H1 (cell line): ENCODE measurements at regions not wholly inside any gene's neighbourhood (a gene's known extent, or its start where the extent isn't known, plus 50 kb on each side); places are given as distances from the start of the nearest gene placed in this dataset.

Experiments
- CTCF ChIA-PET: fragments of 300-600 bp; sonication (Branson Sonifier 250); formaldehyde crosslinking; loops from one replicate; lab custom pipeline; 2021; ENCODE audit not compliant: partially characterized antibody; lab: Charles Lee
- POLR2A ChIA-PET: fragments of 300-600 bp; sonication (Branson Sonifier 250); formaldehyde crosslinking; loops from one replicate; lab custom pipeline; 2021; ENCODE audit warnings: inconsistent platforms; ENCODE audit not compliant: partially characterized antibody; lab: Charles Lee
- DNase-seq, 2 experiments: peaks; one replicate each; pipeline versions ENCODE4 v3.0.0 to v3.0.0-alpha.2; 2010 to 2022; ENCODE audit warnings: low spot score in 2 of 2, low read depth in 1 of 2, mixed read lengths in 1 of 2
- FAIRE-seq: peaks from 2 replicates; lab custom pipeline; 2011; peaks lifted over from hg19 to GRCh38; lab: Jason Lieb, UNC
- H2AFZ ChIP-seq: 2 replicates; pipeline ENCODE4 v1.8.1; 2012; ENCODE audit warnings: low read length, inconsistent platforms
- H2AK5ac ChIP-seq: 2 replicates; pipeline ENCODE4 v1.6.1; 2013; ENCODE audit warnings: low read depth, low read length
- H2BK120ac ChIP-seq: replicated peaks from 2 replicates; pipeline ENCODE3; 2013; ENCODE audit warnings: low read depth, low read length, inconsistent platforms
- H2BK12ac ChIP-seq: 2 replicates; pipeline ENCODE4 v1.6.1; 2013; ENCODE audit warnings: low read depth, low read length
- H2BK15ac ChIP-seq: 2 replicates; pipeline ENCODE4 v1.6.1; 2013; ENCODE audit warnings: low read length
- H2BK20ac ChIP-seq: 2 replicates; pipeline ENCODE4 v1.6.1; 2013; ENCODE audit warnings: low read length
- H2BK5ac ChIP-seq: 2 replicates; pipeline ENCODE4 v1.6.1; 2013; ENCODE audit warnings: low read depth, low read length
- H3K14ac ChIP-seq: 2 replicates; pipeline ENCODE4 v1.6.1; 2013; ENCODE audit warnings: inconsistent platforms; ENCODE audit not compliant: insufficient read length
- H3K18ac ChIP-seq: 2 replicates; pipeline ENCODE4 v1.6.1; 2013; ENCODE audit warnings: low read length; ENCODE audit errors: extremely low read depth
- H3K23ac ChIP-seq: 2 replicates; pipeline ENCODE4 v1.6.1; 2013; ENCODE audit warnings: inconsistent platforms; ENCODE audit not compliant: insufficient read length
- H3K23me2 ChIP-seq: 2 replicates; pipeline ENCODE4 v1.6.1; 2013; ENCODE audit warnings: low read depth, low read length
- H3K27ac ChIP-seq: 2 replicates; pipeline ENCODE4 v1.6.1; 2011; ENCODE audit warnings: low read depth, low read length, inconsistent platforms
- H3K27me3 ChIP-seq, 4 experiments: replicated peaks in 1 of 4; 1 replicate in 1 of 4; 2 replicates in 3 of 4; pipeline versions ENCODE4 v1.6.1 to v1.8.1; 2011 to 2013; ENCODE audit warnings: low read length in 3 of 4, mild to moderate bottlenecking in 3 of 4, inconsistent platforms in 2 of 4, mixed read lengths in 2 of 4, moderate library complexity in 1 of 4; ENCODE audit not compliant: control insufficient read depth in 3 of 4, insufficient read depth in 3 of 4; ENCODE audit errors: extremely low read depth in 1 of 4
- H3K36me3 ChIP-seq, 4 experiments: 2 replicates each; pipeline versions ENCODE4 v1.6.1 to v1.8.1; 2011 to 2013; ENCODE audit warnings: mild to moderate bottlenecking in 4 of 4, low read length in 3 of 4, moderate library complexity in 2 of 4, control low read depth in 1 of 4, inconsistent platforms in 1 of 4; ENCODE audit not compliant: insufficient read depth in 4 of 4, control insufficient read depth in 2 of 4
- H3K4ac ChIP-seq: replicated peaks from 2 replicates; pipeline ENCODE3; 2013; ENCODE audit warnings: low read length, low read depth, mixed read lengths, inconsistent platforms; ENCODE audit not compliant: insufficient read length
- H3K4me1 ChIP-seq, 4 experiments: replicated peaks in 1 of 4; 1 replicate in 1 of 4; 2 replicates in 3 of 4; pipeline versions ENCODE4 v1.6.1 to v1.8.1; 2011 to 2013; ENCODE audit warnings: low read length in 3 of 4, inconsistent platforms in 2 of 4, mixed read lengths in 1 of 4; ENCODE audit not compliant: insufficient read depth in 4 of 4, control insufficient read depth in 3 of 4
- H3K4me2 ChIP-seq, 2 experiments: 2 replicates each; pipeline versions ENCODE4 v1.6.1 to v1.8.1; 2011 to 2013; ENCODE audit warnings: low read depth in 2 of 2, low read length in 2 of 2, control low read depth in 1 of 2, inconsistent platforms in 1 of 2, mild to moderate bottlenecking in 1 of 2; ENCODE audit not compliant: insufficient read depth in 1 of 2
- H3K4me3 ChIP-seq, 4 experiments: fragments of 200-600, 300-600 bp in 1 of 4; sonication (generic), shearing (Covaris generic), sonication (Bioruptor Twin) in 1 of 4; 2 replicates each; pipeline versions ENCODE4 v1.5.1 to v1.8.1; 2011 to 2016; ENCODE audit warnings: low read length in 4 of 4, low read depth in 3 of 4, control low read depth in 2 of 4, inconsistent platforms in 2 of 4, mild to moderate bottlenecking in 2 of 4, mixed read lengths in 1 of 4, moderate library complexity in 1 of 4; ENCODE audit not compliant: insufficient read depth in 2 of 4; ENCODE audit errors: extremely low read depth in 1 of 4
- H3K56ac ChIP-seq: replicated peaks from 2 replicates; pipeline ENCODE3; 2013; ENCODE audit warnings: low read depth, mild to moderate bottlenecking, mixed read lengths, low read length, inconsistent platforms; ENCODE audit not compliant: insufficient read length
- H3K79me1 ChIP-seq: 2 replicates; pipeline ENCODE4 v1.6.1; 2013; ENCODE audit warnings: low read depth, low read length, control low read depth
- H3K79me2 ChIP-seq, 2 experiments: 2 replicates each; pipeline versions ENCODE4 v1.6.1 to v1.8.1; 2012 to 2013; ENCODE audit warnings: low read length in 2 of 2, mild to moderate bottlenecking in 2 of 2, inconsistent platforms in 1 of 2; ENCODE audit not compliant: insufficient read depth in 2 of 2, control insufficient read depth in 1 of 2
- H3K9ac ChIP-seq, 4 experiments: replicated peaks in 1 of 4; 1 replicate in 1 of 4; 2 replicates in 3 of 4; pipeline versions ENCODE4 v1.6.1 to v1.8.1; 2011 to 2013; ENCODE audit warnings: low read depth in 3 of 4, low read length in 3 of 4, control low read depth in 2 of 4, mild to moderate bottlenecking in 2 of 4, moderate library complexity in 2 of 4, inconsistent platforms in 1 of 4; ENCODE audit errors: extremely low read depth in 1 of 4
- H3K9me3 ChIP-seq, 2 experiments: 2 replicates each; pipeline versions ENCODE4 v1.6.1 to v1.8.1; 2012 to 2013; ENCODE audit warnings: mild to moderate bottlenecking in 2 of 2, moderate library complexity in 2 of 2, control low read depth in 1 of 2, inconsistent platforms in 1 of 2, low read depth in 1 of 2, low read length in 1 of 2, mixed read lengths in 1 of 2; ENCODE audit not compliant: insufficient read depth in 2 of 2
- H4K20me1 ChIP-seq, 2 experiments: replicated peaks in 1 of 2; 2 replicates each; pipeline versions ENCODE3 to v1.8.1; 2011 to 2013; ENCODE audit warnings: inconsistent platforms in 2 of 2, low read length in 2 of 2, mild to moderate bottlenecking in 1 of 2; ENCODE audit not compliant: insufficient read depth in 2 of 2, control insufficient read depth in 1 of 2
- H4K5ac ChIP-seq: 2 replicates; pipeline ENCODE4 v1.6.1; 2013; ENCODE audit warnings: low read length, low read depth, mixed read lengths, inconsistent platforms; ENCODE audit not compliant: insufficient read length
- H4K8ac ChIP-seq: 2 replicates; pipeline ENCODE4 v1.8.0; 2013; ENCODE audit warnings: mild to moderate bottlenecking, moderate library complexity, low read length, inconsistent platforms; ENCODE audit not compliant: insufficient read depth; ENCODE audit errors: extremely low read depth
- H4K91ac ChIP-seq: replicated peaks from 2 replicates; pipeline ENCODE3; 2013; ENCODE audit warnings: low read length, mixed read lengths, inconsistent platforms; ENCODE audit not compliant: insufficient read length
- CTBP2 ChIP-seq: IDR thresholded peaks from 2 replicates; pipeline ENCODE4 v1.7.0; 2011; ENCODE audit warnings: borderline replicate concordance, mild to moderate bottlenecking, moderate library complexity, mixed read lengths, low read length; ENCODE audit not compliant: insufficient read depth, insufficient read length
- RAD21 ChIP-seq, 2 experiments: IDR thresholded peaks in 1 of 2; conservative IDR thresholded peaks in 1 of 2; 2 replicates each; pipeline ENCODE4 v1.6.1; 2011; ENCODE audit warnings: low read depth in 2 of 2, low read length in 2 of 2, improper control_type of control experiment in 1 of 2, inconsistent platforms in 1 of 2, mild to moderate bottlenecking in 1 of 2, moderate library complexity in 1 of 2
- SAP30 ChIP-seq: fragments of 300-600 bp; sonication (generic); IDR thresholded peaks from 2 replicates; pipeline ENCODE4 v1.7.1; 2012; ENCODE audit warnings: low read length, moderate library complexity, mild to moderate bottlenecking, inconsistent platforms; ENCODE audit not compliant: insufficient read depth, insufficient replicate concordance
- WGBS, 2 experiments: shearing (Covaris generic) in 1 of 2; methylation state at CpG; one replicate each; pipeline versions ENCODE4 v1.1.6 to v1.1.7; 2013 to 2015; ENCODE audit warnings: low lambda C conversion rate in 2 of 2, mixed read lengths in 2 of 2, inconsistent platforms in 1 of 2, low coverage in 1 of 2, missing lambda C conversion rate in 1 of 2; ENCODE audit not compliant: insufficient replicate concordance in 2 of 2, insufficient coverage in 1 of 2, insufficient read length in 1 of 2; ENCODE audit errors: extremely low coverage in 1 of 2, missing lambda C conversion rate in 1 of 2; 5-methylcytosine and 5-hydroxymethylcytosine counted together
- TF ChIP-seq, protein P1 (sequence below), 3 experiments: IDR thresholded peaks; 1 replicate in 2 of 3; 2 replicates in 1 of 3; pipeline versions ENCODE4 v1.5.1 to v1.6.1; 2011; ENCODE audit warnings: low read length in 3 of 3, mild to moderate bottlenecking in 3 of 3, inconsistent platforms in 2 of 3, low read depth in 1 of 3, moderate library complexity in 1 of 3; ENCODE audit not compliant: insufficient read depth in 1 of 3; ENCODE audit errors: control extremely low read depth in 1 of 3

DNA sequence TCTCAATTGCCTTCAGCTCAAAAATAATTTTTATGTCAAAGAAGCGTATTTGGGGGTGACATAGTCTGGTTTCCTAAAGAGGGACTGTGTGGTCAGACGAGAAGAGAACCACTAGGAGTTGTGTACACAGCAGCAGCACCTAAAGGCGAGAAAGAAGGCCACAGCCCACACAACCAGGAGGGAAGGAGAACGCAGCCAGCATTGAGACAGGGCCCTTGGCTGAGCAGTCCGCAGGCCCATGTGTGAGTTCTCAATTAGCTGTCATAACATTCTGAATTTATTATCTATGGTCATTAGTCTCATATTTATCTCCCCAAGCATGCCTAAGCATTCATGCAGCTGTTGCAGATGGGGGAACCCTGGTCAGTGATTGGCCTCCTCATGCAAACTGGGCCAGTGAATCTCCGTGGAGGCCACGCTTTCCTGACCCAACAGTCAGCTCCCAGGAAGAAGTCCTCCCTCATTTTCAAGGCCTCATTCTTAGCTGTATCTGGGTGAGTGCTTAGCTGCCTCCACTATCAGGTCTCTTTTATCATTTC, 81.2 kb upstream of the ATF7IP start:
- Histone ChIP-seq H3K36me3 (no peaks in the 10 kb centered on the region; a peak in 1 of 8 replicates), H3K79me1 (no peaks in the 10 kb centered on the region), H4K5ac (no peak overlapping the region), H4K91ac (no peak overlapping the region), H3K4me2 (peak overlapping the region; percentile 36 to 44; a peak in 3 of 4 replicates), H3K27me3 (peaks cover 33 to 70% (median 57%) of the 10 kb centered on the region in 4 experiments), H3K4ac (no peak overlapping the region), H2AFZ (no peak overlapping the region), H3K4me3 (peak overlapping the region in 1 of 4 experiments; percentile 27; a peak in 1 of 8 replicates), H3K79me2 (no peaks in the 10 kb centered on the region), H3K4me1 (peaks cover 3 to 12% (median 7%) of the 10 kb centered on the region in 4 experiments; a peak in 4 of 7 replicates), H2BK120ac (no peak overlapping the region), H3K27ac (peak overlapping the region; percentile 35; the same call in 1 of the 2 replicates), H2BK12ac (peak overlapping the region; percentile 78; the same call in 1 of the 2 replicates), H4K8ac (no peak overlapping the region), H2AK5ac (0 out of 2 replicates have a peak overlapping the region, but pooled peaks have one; percentile 25), H2BK5ac (no peak overlapping the region), H3K23ac (no peak overlapping the region), H2BK15ac (no peak overlapping the region), H3K9me3 (peaks cover 6 to 13% of the 10 kb centered on the region in 2 experiments; a peak in 3 of 4 replicates), H4K20me1 (no peaks in the 10 kb centered on the region), H3K18ac (peak overlapping the region; percentile 67; the same call in 1 of the 2 replicates), H2BK20ac (peak overlapping the region; percentile 95), H3K14ac (no peak overlapping the region), H3K9ac (peak overlapping the region in 1 of 4 experiments; percentile 8; a peak in 3 of 7 replicates), H3K23me2 (no peaks in the 10 kb centered on the region), H3K56ac (no peak overlapping the region)
- no peak for FAIRE-seq
- POLR2A ChIA-PET = interaction anchor here (0.9 to 1.8 kb wide), 7 partner anchors 16 to 81 kb away, joined by 3 to 20 read pairs (median 5); partner anchors contain the start of gene ATF7IP
- CTCF ChIA-PET = interaction anchor here (0.8 to 1.4 kb wide), 6 partner anchors 11 to 288 kb away, joined by 3 to 4 read pairs (median 3); no protein-coding TSS in a partner anchor
- 44% methylated on average over 7 of the region's 7 CpGs; no CpG with 5 or more reads in 1 of the 2 experiments for WGBS, 2 experiments
- no peak for DNase-seq
- TF ChIP-seq RAD21 (IDR thresholded peaks at IDR 0.05 in 1 of 2, conservative IDR thresholded peaks at IDR 0.05 in 1 of 2; ENCODE audit: low read depth in 2 of 2, low read length in 2 of 2) (peak in 1 of 2 experiments; percentile 20; a peak in 2 of 4 replicates), SAP30 (no peak), CTBP2 (no peak)
- TF ChIP-seq, protein P1, sequence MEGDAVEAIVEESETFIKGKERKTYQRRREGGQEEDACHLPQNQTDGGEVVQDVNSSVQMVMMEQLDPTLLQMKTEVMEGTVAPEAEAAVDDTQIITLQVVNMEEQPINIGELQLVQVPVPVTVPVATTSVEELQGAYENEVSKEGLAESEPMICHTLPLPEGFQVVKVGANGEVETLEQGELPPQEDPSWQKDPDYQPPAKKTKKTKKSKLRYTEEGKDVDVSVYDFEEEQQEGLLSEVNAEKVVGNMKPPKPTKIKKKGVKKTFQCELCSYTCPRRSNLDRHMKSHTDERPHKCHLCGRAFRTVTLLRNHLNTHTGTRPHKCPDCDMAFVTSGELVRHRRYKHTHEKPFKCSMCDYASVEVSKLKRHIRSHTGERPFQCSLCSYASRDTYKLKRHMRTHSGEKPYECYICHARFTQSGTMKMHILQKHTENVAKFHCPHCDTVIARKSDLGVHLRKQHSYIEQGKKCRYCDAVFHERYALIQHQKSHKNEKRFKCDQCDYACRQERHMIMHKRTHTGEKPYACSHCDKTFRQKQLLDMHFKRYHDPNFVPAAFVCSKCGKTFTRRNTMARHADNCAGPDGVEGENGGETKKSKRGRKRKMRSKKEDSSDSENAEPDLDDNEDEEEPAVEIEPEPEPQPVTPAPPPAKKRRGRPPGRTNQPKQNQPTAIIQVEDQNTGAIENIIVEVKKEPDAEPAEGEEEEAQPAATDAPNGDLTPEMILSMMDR (IDR thresholded peaks at IDR 0.05; ENCODE audit: control extremely low read depth in 1 of 3, insufficient read depth in 1 of 3, low read depth in 1 of 3, low read length in 3 of 3) = peak in 1 of 3 experiments; percentile 15; a peak in 1 of 4 replicates
